WTC11 (cell line): ENCODE measurements at regions not wholly inside any gene's neighbourhood (a gene's known extent, or its start where the extent isn't known, plus 50 kb on each side); places are given as distances from the start of the nearest gene placed in this dataset.

Source experiments
- ATAC-seq: fragments of 200-7000 bp; cut with Tn5 transposase; 2 replicates; pipeline ENCODE4 v1.10.0; 2021; ENCODE audit warnings: mild to moderate bottlenecking, moderate library complexity
- CTCF ChIA-PET: fragments of 300-600 bp; sonication (Branson Sonifier 250); formaldehyde crosslinking; loops from one replicate; lab custom pipeline; 2021; ENCODE audit warnings: antibody characterized with exemption; lab: Charles Lee
- POLR2A ChIA-PET: fragments of 350-600 bp; sonication (Branson Sonifier 250); formaldehyde crosslinking; loops from one replicate; lab custom pipeline; 2021; ENCODE audit warnings: antibody characterized with exemption; lab: Charles Lee
- DNase-seq: peaks from one replicate; pipeline ENCODE4 v3.0.0; 2021; ENCODE audit warnings: low spot score
- H3K27ac Mint-ChIP-seq: 2 replicates; pipeline ENCODE4 v1.8.0; 2021; ENCODE audit warnings: mixed read lengths
- H3K27me3 Mint-ChIP-seq: 2 replicates; pipeline ENCODE4 v1.8.0; 2021; ENCODE audit warnings: low read depth, mild to moderate bottlenecking, moderate library complexity, mixed read lengths
- H3K36me3 Mint-ChIP-seq: 2 replicates; pipeline ENCODE4 v1.8.0; 2021; ENCODE audit warnings: mixed read lengths
- H3K4me1 Mint-ChIP-seq: 2 replicates; pipeline ENCODE4 v1.8.0; 2022; ENCODE audit warnings: mixed read lengths
- H3K4me3 Mint-ChIP-seq: 2 replicates; pipeline ENCODE4 v1.8.0; 2021; ENCODE audit warnings: mild to moderate bottlenecking, moderate library complexity, mixed read lengths
- H3K9me3 Mint-ChIP-seq: 2 replicates; pipeline ENCODE4 v1.8.0; 2021; ENCODE audit warnings: mixed read lengths
- CBFB ChIP-seq: sonication (generic); formaldehyde crosslinking; IDR thresholded peaks from 2 replicates; pipeline ENCODE4 v1.8.1; 2022; ENCODE audit warnings: mild to moderate bottlenecking, low read depth, missing genetic modification reagents
- E2F1 ChIP-seq: sonication (generic); formaldehyde crosslinking; IDR thresholded peaks from 2 replicates; pipeline ENCODE4 v1.8.0; 2022; ENCODE audit warnings: mild to moderate bottlenecking, missing genetic modification reagents
- E2F4 ChIP-seq: sonication (generic); formaldehyde crosslinking; IDR thresholded peaks from 2 replicates; pipeline ENCODE4 v1.8.1; 2022; ENCODE audit warnings: low read depth, mild to moderate bottlenecking, moderate library complexity, missing genetic modification reagents, borderline replicate concordance
- E2F5 ChIP-seq: sonication (generic); formaldehyde crosslinking; IDR thresholded peaks from 2 replicates; pipeline ENCODE4 v1.8.1; 2022; ENCODE audit warnings: mild to moderate bottlenecking, moderate library complexity, missing genetic modification reagents
- EMX1 ChIP-seq: fragments of 250-450 bp; sonication (Bioruptor Pico); IDR thresholded peaks from 2 replicates; pipeline ENCODE4 v1.8.0; 2021; ENCODE audit warnings: mild to moderate bottlenecking
- ESRRA ChIP-seq: sonication (generic); formaldehyde crosslinking; IDR thresholded peaks from 2 replicates; pipeline ENCODE4 v1.8.1; 2022; ENCODE audit warnings: mild to moderate bottlenecking, missing genetic modification reagents, borderline replicate concordance
- FOXJ3 ChIP-seq: sonication (generic); formaldehyde crosslinking; IDR thresholded peaks from 2 replicates; pipeline ENCODE4 v1.9.0; 2021; ENCODE audit warnings: missing genetic modification reagents, mild to moderate bottlenecking, borderline replicate concordance
- FOXK1 ChIP-seq: sonication (generic); formaldehyde crosslinking; IDR thresholded peaks from 2 replicates; pipeline ENCODE4 v1.8.0; 2022; ENCODE audit warnings: mild to moderate bottlenecking, moderate library complexity, missing genetic modification reagents
- FOXP1 ChIP-seq: sonication (generic); formaldehyde crosslinking; IDR thresholded peaks from 2 replicates; pipeline ENCODE4 v1.8.0; 2022; ENCODE audit warnings: missing genetic modification reagents, mild to moderate bottlenecking, moderate library complexity, borderline replicate concordance
- FOXP4 ChIP-seq: sonication (generic); formaldehyde crosslinking; IDR thresholded peaks from 2 replicates; pipeline ENCODE4 v1.8.0; 2022; ENCODE audit warnings: mild to moderate bottlenecking, missing genetic modification reagents
- PRDM15 ChIP-seq: sonication (generic); formaldehyde crosslinking; IDR thresholded peaks from 2 replicates; pipeline ENCODE4 v1.8.0; 2022; ENCODE audit warnings: missing genetic modification reagents
- TCF7 ChIP-seq: sonication (generic); formaldehyde crosslinking; IDR thresholded peaks from 2 replicates; pipeline ENCODE4 v1.8.0; 2022; ENCODE audit warnings: mild to moderate bottlenecking, low read depth, missing genetic modification reagents, moderate library complexity
- TEAD1 ChIP-seq: sonication (generic); formaldehyde crosslinking; IDR thresholded peaks from 2 replicates; pipeline ENCODE4 v1.8.0; 2022; ENCODE audit warnings: mild to moderate bottlenecking, missing genetic modification reagents
- TEAD4 ChIP-seq: sonication (generic); formaldehyde crosslinking; IDR thresholded peaks from 2 replicates; pipeline ENCODE4 v1.8.0; 2022; ENCODE audit warnings: mild to moderate bottlenecking, missing genetic modification reagents
- ZBTB43 ChIP-seq: sonication (generic); formaldehyde crosslinking; IDR thresholded peaks from 2 replicates; pipeline ENCODE4 v1.8.1; 2023; ENCODE audit warnings: mild to moderate bottlenecking, missing genetic modification reagents
- ZMAT4 ChIP-seq: fragments of 250-450 bp; sonication (Bioruptor Pico); IDR thresholded peaks from 2 replicates; pipeline ENCODE4 v1.9.0; 2021; ENCODE audit warnings: mild to moderate bottlenecking
- ZNF219 ChIP-seq: sonication (generic); formaldehyde crosslinking; IDR thresholded peaks from 2 replicates; pipeline ENCODE4 v1.8.0; 2023; ENCODE audit warnings: missing genetic modification reagents, mild to moderate bottlenecking, borderline replicate concordance
- ZNF317 ChIP-seq: sonication (generic); formaldehyde crosslinking; IDR thresholded peaks from 2 replicates; pipeline ENCODE4 v1.8.1; 2023; ENCODE audit warnings: low read depth, mild to moderate bottlenecking, moderate library complexity, missing genetic modification reagents, borderline replicate concordance
- ZNF396 ChIP-seq: fragments of 250-450 bp; sonication (Bioruptor Pico); IDR thresholded peaks from 2 replicates; pipeline ENCODE4 v1.8.0; 2021; ENCODE audit warnings: mild to moderate bottlenecking, moderate library complexity, borderline replicate concordance

GRCh38 chr4:23680671-23681518, 209.0 kb downstream of the PPARGC1A start:
- TF ChIP-seq TEAD1 = no peak
- TF ChIP-seq EMX1 (CRISPR knock-in tag) = no peak
- TF ChIP-seq ZNF396 (CRISPR knock-in tag) = no peak
- TF ChIP-seq TCF7 (CRISPR knock-in tag) = no peak
- TF ChIP-seq E2F1 (CRISPR knock-in tag) = no peak
- no peak for TF ChIP-seq PRDM15 (CRISPR knock-in tag)
- no peak for TF ChIP-seq E2F4
- TF ChIP-seq ZNF219 (CRISPR knock-in tag) = no peak
- no peak for TF ChIP-seq ZBTB43 (CRISPR knock-in tag)
- no peak for TF ChIP-seq CBFB (CRISPR knock-in tag)
- TF ChIP-seq ZMAT4 = no peak
- CTCF ChIA-PET = interaction anchor here (0.6 to 1.5 kb wide), 3 partner anchors 219 to 351 kb away, joined by 3 to 5 read pairs (median 3); no protein-coding TSS in a partner anchor
- DNase-seq = no peak
- no peak for ATAC-seq
- H3K9me3 Mint-ChIP-seq = peaks cover 13% of the 10 kb centered on the region
- peaks cover 11% of the 10 kb centered on the region; the same call in 1 of the 2 replicates for H3K4me1 Mint-ChIP-seq
- no peak overlapping the region for H3K27ac Mint-ChIP-seq
- POLR2A ChIA-PET = interaction anchor here (0.6 kb wide), 1 partner anchor 219 kb away, joined by 3 read pairs; no protein-coding TSS in a partner anchor
- peaks cover 10% of the 10 kb centered on the region; the same call in 1 of the 2 replicates for H3K36me3 Mint-ChIP-seq
- no peak overlapping the region for H3K4me3 Mint-ChIP-seq
- no peaks in the 10 kb centered on the region; the same call in 1 of the 2 replicates for H3K27me3 Mint-ChIP-seq

- peaks cover 13% of the 10 kb centered on the region for H3K9me3 Mint-ChIP-seq
- POLR2A ChIA-PET = no interaction called here
- CTCF ChIA-PET = no interaction called here
These were observed 215.2 kb downstream of the PPARGC1A start for GRCh38 chr4:23674694-23675093.

GRCh38 chr4:23667659-23668058, 222.2 kb downstream of the PPARGC1A start:
- no peak for DNase-seq
- ChIA-PET POLR2A (no interaction called here), CTCF (interaction anchor here (2.9 kb wide), 1 partner anchor 300 kb away, joined by 13 read pairs; no protein-coding TSS in a partner anchor)
- no peaks in the 10 kb centered on the region for H3K36me3 Mint-ChIP-seq
- no peaks in the 10 kb centered on the region for H3K4me1 Mint-ChIP-seq
- no peak overlapping the region for H3K4me3 Mint-ChIP-seq
- H3K27ac Mint-ChIP-seq = no peak overlapping the region
- ATAC-seq = no peak
- H3K9me3 Mint-ChIP-seq = peaks cover 28% of the 10 kb centered on the region
- H3K27me3 Mint-ChIP-seq = no peaks in the 10 kb centered on the region
- TF ChIP-seq FOXP1 (CRISPR knock-in tag) (no peak), FOXK1 (CRISPR knock-in tag) (no peak), TCF7 (CRISPR knock-in tag) (no peak), E2F5 (no peak), ZNF317 (CRISPR knock-in tag) (no peak), FOXP4 (CRISPR knock-in tag) (no peak), ESRRA (no peak)

More at GRCh38 chr4:23674694-23675093, 215.2 kb downstream of the PPARGC1A start:
- no peak overlapping the region for H3K4me3 Mint-ChIP-seq
- H3K4me1 Mint-ChIP-seq = no peaks in the 10 kb centered on the region
- ATAC-seq (no peak), DNase-seq (no peak)
- TF ChIP-seq TEAD4 (CRISPR knock-in tag) (no peak), FOXJ3 (no peak)
- no peaks in the 10 kb centered on the region for H3K27me3 Mint-ChIP-seq
- H3K36me3 Mint-ChIP-seq = no peaks in the 10 kb centered on the region
- H3K27ac Mint-ChIP-seq = no peak overlapping the region
